KG1 (cell line): ENCODE measurements at regions not wholly inside any gene's neighbourhood (a gene's known extent, or its start where the extent isn't known, plus 50 kb on each side); places are given as distances from the start of the nearest gene placed in this dataset.

Experiments used
- DNase-seq: peaks from one replicate; lab custom pipeline; 2025; lab: John Stamatoyannopoulos, UW

- no peak for DNase-seq
Observed at GRCh38 chr6:147716434-147716833, 207.9 kb downstream of the SAMD5 start.

GRCh38 chr6:147717991-147718390, 209.5 kb downstream of the SAMD5 start:
- no peak for DNase-seq

- no peak for DNase-seq
Observed at GRCh38 chr6:147722158-147722557, 213.7 kb downstream of the SAMD5 start.

GRCh38 chr6:147724454-147724853, 216.0 kb downstream of the SAMD5 start:
- no peak for DNase-seq

GRCh38 chr6:147726342-147726741, 217.9 kb downstream of the SAMD5 start:
- DNase-seq, result no peak

GRCh38 chr6:147728903-147729302, 220.4 kb downstream of the SAMD5 start:
- DNase-seq, result no peak

- no peak for DNase-seq
Observed at GRCh38 chr6:147733686-147734085, 225.2 kb downstream of the SAMD5 start.

GRCh38 chr6:147734151-147734550, 225.7 kb downstream of the SAMD5 start:
- DNase-seq, result no peak

GRCh38 chr6:147735924-147736323, 227.4 kb downstream of the SAMD5 start:
- DNase-seq, result no peak

- no peak for DNase-seq
Observed at GRCh38 chr6:147737115-147737514, 228.6 kb downstream of the SAMD5 start.

GRCh38 chr6:147738099-147738498, 229.6 kb downstream of the SAMD5 start:
- no peak for DNase-seq

GRCh38 chr6:147738516-147739162, 230.1 kb downstream of the SAMD5 start:
- no peak for DNase-seq

GRCh38 chr6:147740326-147740725, 231.8 kb downstream of the SAMD5 start:
- DNase-seq, result no peak

- no peak for DNase-seq
Observed at GRCh38 chr6:147740916-147741315, 232.4 kb downstream of the SAMD5 start.

GRCh38 chr6:147741389-147741788, 232.9 kb downstream of the SAMD5 start:
- DNase-seq, result no peak

GRCh38 chr6:147742440-147742839, 233.9 kb downstream of the SAMD5 start:
- no peak for DNase-seq

- no peak for DNase-seq
Observed at GRCh38 chr6:147744012-147744411, 235.5 kb downstream of the SAMD5 start.

GRCh38 chr6:147749331-147749730, 240.8 kb downstream of the SAMD5 start:
- no peak for DNase-seq

GRCh38 chr6:147750413-147750812, 241.9 kb downstream of the SAMD5 start:
- no peak for DNase-seq

- DNase-seq, result no peak
Observed at GRCh38 chr6:147751232-147751631, 242.7 kb downstream of the SAMD5 start.

- no peak for DNase-seq
Observed at GRCh38 chr6:147752689-147753403, 244.4 kb downstream of the SAMD5 start.

- no peak for DNase-seq
Observed at GRCh38 chr6:147755999-147756398, 247.5 kb downstream of the SAMD5 start.

- no peak for DNase-seq
Observed at GRCh38 chr6:147756891-147757290, 248.4 kb downstream of the SAMD5 start.

GRCh38 chr6:147757291-147757690, 248.8 kb downstream of the SAMD5 start:
- DNase-seq, result no peak
